SH-SY5Y (cell line): ENCODE measurements at regions not wholly inside any gene's neighbourhood (a gene's known extent, or its start where the extent isn't known, plus 50 kb on each side); places are given as distances from the start of the nearest gene placed in this dataset.

ENCODE experiments used
- GATA2 ChIP-seq: IDR thresholded peaks from 2 replicates; pipeline ENCODE4 v1.6.1; 2011; ENCODE audit warnings: mild to moderate bottlenecking, low read depth, low read length
- GATA3 ChIP-seq: IDR thresholded peaks from 2 replicates; pipeline ENCODE4 v1.6.1; 2011; ENCODE audit warnings: low read depth, mild to moderate bottlenecking, low read length, moderate library complexity

DNA sequence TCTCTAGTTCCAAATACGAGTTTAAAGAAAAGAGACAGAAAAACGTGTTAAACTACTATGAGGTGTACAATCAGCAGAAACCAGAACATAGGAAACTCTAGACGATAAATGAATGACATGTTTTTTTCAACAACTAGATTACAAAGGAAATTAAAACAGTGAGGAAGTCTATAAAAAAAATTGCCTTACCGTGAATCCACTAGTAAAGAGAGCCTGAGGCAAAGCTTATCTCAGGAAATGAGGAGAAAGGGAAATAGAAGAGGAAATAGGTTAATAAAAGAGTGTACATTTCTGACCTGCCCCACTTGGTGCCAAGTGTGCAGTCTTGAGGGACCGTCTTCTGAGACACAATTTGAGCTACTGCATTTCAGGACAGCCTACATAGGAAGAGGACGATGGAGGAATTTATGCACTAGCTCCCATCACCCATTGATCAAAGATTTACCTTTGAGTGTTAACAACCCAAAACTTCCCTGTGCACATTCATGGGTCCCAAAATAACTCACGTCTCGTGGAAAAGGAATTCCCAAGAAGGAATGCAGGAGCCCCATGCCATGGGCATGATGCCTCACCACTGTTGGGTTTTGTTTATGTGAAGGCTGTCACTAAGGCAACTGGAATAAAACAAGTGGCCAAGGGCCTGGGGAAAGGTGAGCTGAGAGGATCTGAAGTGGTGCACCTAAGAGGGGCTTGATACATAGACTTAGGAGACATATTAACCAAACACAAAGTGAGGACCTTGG is 53.6 kb upstream of the SLC1A3 start:
- TF ChIP-seq GATA3, result no peak
- TF ChIP-seq GATA2, result no peak
